ENCODE measurements at regions not wholly inside any gene's neighbourhood (a gene's known extent, or its start where the extent isn't known, plus 50 kb on each side); places are given as distances from the start of the nearest gene placed in this dataset.

DNA sequence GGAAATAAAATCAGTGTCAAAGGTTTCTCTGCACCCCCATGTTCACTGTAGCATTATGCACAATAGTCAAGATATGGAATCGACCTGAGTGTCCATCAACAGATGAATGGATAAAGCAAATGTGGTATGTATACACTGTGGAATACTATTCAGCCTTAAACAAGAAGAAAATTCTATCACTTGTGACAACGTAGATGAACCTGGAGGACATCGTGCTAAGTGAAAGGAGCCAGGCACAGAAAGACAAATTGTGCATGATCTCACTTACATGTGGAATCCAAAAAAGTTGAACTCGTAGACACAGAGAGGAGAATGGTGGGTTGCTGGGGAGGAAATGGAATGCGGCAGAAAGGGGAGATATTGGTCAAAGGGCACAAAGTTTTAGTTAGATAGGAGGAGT is 136.3 kb upstream of the ESR1 start:
- POLR2A ChIA-PET = no interaction called here
- no peak for TF ChIP-seq SUZ12 (IDR thresholded peaks at IDR 0.05)
- no peak for TF ChIP-seq ELF4 (IDR thresholded peaks at IDR 0.05)
- TF ChIP-seq FOXM1 (IDR thresholded peaks at IDR 0.05; ENCODE audit: borderline replicate concordance) = no peak
- TF ChIP-seq, protein P1, sequence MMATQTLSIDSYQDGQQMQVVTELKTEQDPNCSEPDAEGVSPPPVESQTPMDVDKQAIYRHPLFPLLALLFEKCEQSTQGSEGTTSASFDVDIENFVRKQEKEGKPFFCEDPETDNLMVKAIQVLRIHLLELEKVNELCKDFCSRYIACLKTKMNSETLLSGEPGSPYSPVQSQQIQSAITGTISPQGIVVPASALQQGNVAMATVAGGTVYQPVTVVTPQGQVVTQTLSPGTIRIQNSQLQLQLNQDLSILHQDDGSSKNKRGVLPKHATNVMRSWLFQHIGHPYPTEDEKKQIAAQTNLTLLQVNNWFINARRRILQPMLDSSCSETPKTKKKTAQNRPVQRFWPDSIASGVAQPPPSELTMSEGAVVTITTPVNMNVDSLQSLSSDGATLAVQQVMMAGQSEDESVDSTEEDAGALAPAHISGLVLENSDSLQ (IDR thresholded peaks at IDR 0.05) = no peak
- TF ChIP-seq TARDBP (IDR thresholded peaks at IDR 0.05) = no peak
- no peak for TF ChIP-seq NFRKB (IDR thresholded peaks at IDR 0.05)
- CTCF ChIA-PET = no interaction called here
- DNase-seq (ENCODE audit: extremely low spot score) = no peak

- POLR2A ChIA-PET = no interaction called here
Measured at GRCh38 chr6:151674578-151674977, 132.9 kb upstream of the ESR1 start.

DNA sequence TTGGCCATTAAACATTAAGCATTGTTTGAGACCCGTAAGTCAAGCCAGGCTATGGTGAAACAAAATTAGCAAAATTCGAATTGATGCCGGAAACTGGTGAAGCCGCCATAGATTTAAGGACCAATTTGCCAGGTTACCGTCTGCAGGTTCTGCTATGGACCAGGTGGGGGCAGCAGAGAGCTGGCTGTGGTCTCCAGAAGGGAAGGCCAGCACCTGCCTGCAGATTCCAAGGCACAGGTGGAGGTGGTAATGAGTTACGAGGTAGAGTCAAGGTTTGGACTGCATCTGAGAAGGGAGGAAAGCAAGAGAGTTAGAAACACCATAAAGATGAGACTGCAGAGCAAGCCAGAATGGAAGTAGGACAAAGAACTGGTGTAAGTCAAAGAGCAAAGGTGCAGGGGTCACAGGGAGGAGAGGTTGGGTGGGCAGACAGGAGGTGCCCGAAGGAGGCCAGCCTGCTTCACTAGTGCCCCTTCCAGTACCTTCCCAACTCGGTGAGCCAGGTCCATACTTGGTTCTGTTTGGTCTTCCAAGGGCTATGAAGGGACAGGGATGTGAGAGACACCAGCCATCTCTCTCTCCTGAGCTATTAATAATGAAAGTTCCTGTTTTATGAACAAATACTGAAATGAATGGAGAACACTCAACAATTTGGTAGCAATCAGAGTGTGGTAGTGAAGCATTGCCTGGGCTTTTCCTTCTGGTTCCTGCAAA is 131.6 kb upstream of the ESR1 start:
- TF ChIP-seq SUZ12 (IDR thresholded peaks at IDR 0.05) (no peak), FOXA1 (IDR thresholded peaks at IDR 0.05) (no peak), L3MBTL2 (conservative IDR thresholded peaks at IDR 0.05) (no peak), BHLHE40 (IDR thresholded peaks at IDR 0.05; ENCODE audit: borderline replicate concordance) (no peak), LEF1 (IDR thresholded peaks at IDR 0.05; ENCODE audit: borderline replicate concordance) (no peak), FOXM1 (IDR thresholded peaks at IDR 0.05; ENCODE audit: borderline replicate concordance) (no peak)
- TF ChIP-seq, protein P1 (IDR thresholded peaks at IDR 0.05) = no peak
- ChIA-PET POLR2A (no interaction called here), CTCF (interaction anchor here (1.0 to 1.6 kb wide), 6 partner anchors 10 to 89 kb away, joined by 3 to 6 read pairs (median 4); no protein-coding TSS in a partner anchor)
- peak; percentile 83 for DNase-seq (ENCODE audit: extremely low spot score)

More at GRCh38 chr6:151674578-151674977, 132.9 kb upstream of the ESR1 start:
- DNase-seq (ENCODE audit: extremely low spot score) = no peak
- CTCF ChIA-PET = interaction anchor here (1.5 to 1.6 kb wide), 3 partner anchors 8 to 12 kb away, joined by 3 to 6 read pairs (median 5); no protein-coding TSS in a partner anchor
- no peak for TF ChIP-seq FOXK2 (IDR thresholded peaks at IDR 0.05)
- no peak for TF ChIP-seq ZNF384 (IDR thresholded peaks at IDR 0.05)

DNA sequence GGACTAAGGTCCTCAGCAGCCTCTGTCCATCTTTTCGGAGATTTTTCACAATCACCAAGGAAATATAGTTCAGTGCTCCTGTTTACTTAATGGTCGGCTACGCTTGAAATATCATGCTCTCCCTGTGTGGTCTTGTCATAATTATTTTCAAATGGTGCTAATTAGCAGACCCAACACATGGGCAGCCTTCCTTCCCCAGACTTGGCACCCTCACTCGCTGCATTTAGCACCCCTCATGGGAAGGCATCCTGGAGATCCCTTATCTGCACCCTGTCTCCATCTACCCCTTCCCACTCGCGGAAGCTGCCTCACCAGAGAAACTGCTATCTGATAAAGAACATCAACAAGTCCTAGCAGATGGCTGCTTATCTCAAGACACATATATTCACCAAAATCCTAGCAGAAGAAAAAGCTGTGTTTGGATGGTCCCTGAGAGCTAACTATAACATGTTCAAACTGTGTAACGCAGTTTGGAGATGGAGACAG is 131.0 kb upstream of the ESR1 start:
- DNase-seq (ENCODE audit: extremely low spot score) = no peak
- ChIA-PET POLR2A (no interaction called here), CTCF (interaction anchor here (1.0 to 1.1 kb wide), 2 partner anchors 17 to 89 kb away, joined by 3 to 5 read pairs; no protein-coding TSS in a partner anchor)
- TF ChIP-seq L3MBTL2 (conservative IDR thresholded peaks at IDR 0.05) (no peak), NFRKB (IDR thresholded peaks at IDR 0.05) (no peak), SUZ12 (IDR thresholded peaks at IDR 0.05) (no peak), ARNT (IDR thresholded peaks at IDR 0.05) (no peak), HDGF (IDR thresholded peaks at IDR 0.05; ENCODE audit: borderline replicate concordance) (no peak), ZNF384 (IDR thresholded peaks at IDR 0.05) (no peak), SP1 (IDR thresholded peaks at IDR 0.05) (no peak), FOXM1 (IDR thresholded peaks at IDR 0.05; ENCODE audit: borderline replicate concordance) (no peak), BHLHE40 (IDR thresholded peaks at IDR 0.05; ENCODE audit: borderline replicate concordance) (no peak), TARDBP (IDR thresholded peaks at IDR 0.05) (no peak), FOXA1 (IDR thresholded peaks at IDR 0.05) (no peak), CTBP1 (IDR thresholded peaks at IDR 0.05; ENCODE audit: borderline replicate concordance) (no peak)
- TF ChIP-seq, protein P1 (IDR thresholded peaks at IDR 0.05) = no peak

DNA sequence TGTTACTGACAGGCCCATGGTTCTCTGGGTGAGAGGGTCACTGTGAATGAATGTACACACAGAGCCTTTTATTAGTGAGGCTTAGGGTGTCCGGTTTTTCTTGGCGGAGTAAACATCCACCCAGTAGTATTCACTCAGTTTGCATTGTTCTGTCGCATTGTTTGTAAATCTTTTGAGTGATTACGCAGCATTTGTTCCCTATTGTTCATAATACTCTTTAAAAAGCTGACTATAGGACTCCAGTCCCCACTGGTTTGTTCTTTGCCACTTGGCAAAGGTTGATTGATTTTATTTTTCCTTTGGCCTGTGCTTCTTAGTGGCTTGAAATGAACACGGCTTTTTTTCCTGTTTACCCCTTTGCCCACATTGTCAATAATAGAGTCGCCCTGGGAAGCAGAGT is 130.1 kb upstream of the ESR1 start:
- no peak for TF ChIP-seq TARDBP (IDR thresholded peaks at IDR 0.05)
- no peak for TF ChIP-seq NFRKB (IDR thresholded peaks at IDR 0.05)
- TF ChIP-seq FOXK2 (IDR thresholded peaks at IDR 0.05) = no peak
- no peak for TF ChIP-seq SUZ12 (IDR thresholded peaks at IDR 0.05)
- no peak for TF ChIP-seq ZNF384 (IDR thresholded peaks at IDR 0.05)
- no peak for TF ChIP-seq L3MBTL2 (conservative IDR thresholded peaks at IDR 0.05)
- no peak for TF ChIP-seq FOXM1 (IDR thresholded peaks at IDR 0.05; ENCODE audit: borderline replicate concordance)
- no peak for TF ChIP-seq CTBP1 (IDR thresholded peaks at IDR 0.05; ENCODE audit: borderline replicate concordance)
- TF ChIP-seq LEF1 (IDR thresholded peaks at IDR 0.05; ENCODE audit: borderline replicate concordance) = no peak
- TF ChIP-seq ELF4 (IDR thresholded peaks at IDR 0.05) = no peak
- TF ChIP-seq SP1 (IDR thresholded peaks at IDR 0.05) = no peak
- no peak for TF ChIP-seq BHLHE40 (IDR thresholded peaks at IDR 0.05; ENCODE audit: borderline replicate concordance)
- TF ChIP-seq ARNT (IDR thresholded peaks at IDR 0.05) = no peak
- TF ChIP-seq FOXA1 (IDR thresholded peaks at IDR 0.05) = no peak
- TF ChIP-seq, protein P1 (IDR thresholded peaks at IDR 0.05) = no peak
- no peak for TF ChIP-seq HDGF (IDR thresholded peaks at IDR 0.05; ENCODE audit: borderline replicate concordance)
- POLR2A ChIA-PET = no interaction called here
- CTCF ChIA-PET = no interaction called here
- DNase-seq (ENCODE audit: extremely low spot score) = no peak

DNA sequence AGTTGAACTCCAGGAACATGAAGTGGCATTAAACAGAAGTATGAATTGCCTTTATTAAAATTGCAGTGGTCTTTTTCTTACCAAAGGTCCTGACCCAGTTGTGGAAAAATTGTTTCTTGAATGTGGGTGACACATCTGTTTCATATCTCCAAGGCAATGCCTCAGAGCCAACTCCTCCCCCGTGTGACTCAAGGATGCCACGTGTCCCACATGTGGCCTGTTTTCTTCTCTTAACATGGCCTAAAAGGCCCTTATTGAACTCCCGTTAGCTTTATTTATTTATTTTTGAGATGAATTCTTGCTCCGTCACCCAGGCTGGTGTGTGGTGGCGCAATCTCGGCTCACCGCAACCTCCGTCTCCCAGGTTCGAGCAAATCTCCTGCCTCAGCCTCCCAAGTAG is 128.4 kb upstream of the ESR1 start:
- DNase-seq (ENCODE audit: extremely low spot score) = no peak
- TF ChIP-seq, protein P1 (IDR thresholded peaks at IDR 0.05) = no peak
- no peak for TF ChIP-seq L3MBTL2 (conservative IDR thresholded peaks at IDR 0.05)
- TF ChIP-seq NFRKB (IDR thresholded peaks at IDR 0.05) = no peak
- no peak for TF ChIP-seq SUZ12 (IDR thresholded peaks at IDR 0.05)
- POLR2A ChIA-PET = no interaction called here
- CTCF ChIA-PET = interaction anchor here (0.6 kb wide), 1 partner anchor 159 kb away, joined by 6 read pairs; no protein-coding TSS in a partner anchor
